NK-92 treated with Interleukin-12 subunit alpha and Interleukin-12 subunit beta, amount 100 ng/mL, for 24 hours (cell line): ENCODE measurements at regions not wholly inside any gene's neighbourhood (a gene's known extent, or its start where the extent isn't known, plus 50 kb on each side); places are given as distances from the start of the nearest gene placed in this dataset.

Source experiments
- DNase-seq: peaks from one replicate; lab custom pipeline; 2025; lab: John Stamatoyannopoulos, UW

DNA sequence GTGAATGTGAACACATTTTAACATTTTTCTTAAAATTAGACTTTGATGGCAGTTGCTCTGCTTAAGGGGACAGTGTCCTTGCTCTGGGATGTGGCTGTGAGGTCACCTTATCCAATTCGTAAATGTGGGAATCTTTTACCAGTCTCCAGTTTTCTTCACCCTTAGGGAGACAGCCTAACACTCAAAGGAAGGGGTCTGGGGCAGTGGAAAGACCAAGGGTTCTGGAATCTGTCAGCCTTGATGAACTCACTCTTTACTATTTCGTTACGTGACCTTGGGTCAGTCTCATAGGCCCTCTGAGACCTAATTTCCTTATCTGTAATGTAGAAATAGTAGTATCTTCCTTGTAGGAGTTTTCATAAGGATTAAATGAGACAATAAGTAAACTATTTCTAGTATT lies 245.6 kb upstream of the ATP2B1 start:
- DNase-seq, result no peak

DNA sequence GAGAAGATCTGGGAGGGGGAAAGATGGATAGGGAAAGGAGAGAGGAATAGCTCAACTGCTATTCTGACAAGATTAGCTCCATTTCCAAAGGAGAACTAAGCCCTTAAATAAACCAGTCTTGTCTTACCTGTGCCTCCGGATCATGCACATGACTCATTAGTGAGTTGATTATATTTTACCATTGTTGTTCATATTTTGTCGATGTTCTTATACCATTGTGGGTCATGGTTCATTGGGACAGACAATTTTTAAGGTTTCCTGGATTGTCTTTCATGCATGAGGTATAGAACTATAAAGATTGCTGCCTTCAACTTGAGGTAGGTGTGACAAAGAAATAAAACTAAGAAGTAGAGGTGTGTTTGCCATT lies 243.0 kb upstream of the ATP2B1 start:
- no peak for DNase-seq

DNA sequence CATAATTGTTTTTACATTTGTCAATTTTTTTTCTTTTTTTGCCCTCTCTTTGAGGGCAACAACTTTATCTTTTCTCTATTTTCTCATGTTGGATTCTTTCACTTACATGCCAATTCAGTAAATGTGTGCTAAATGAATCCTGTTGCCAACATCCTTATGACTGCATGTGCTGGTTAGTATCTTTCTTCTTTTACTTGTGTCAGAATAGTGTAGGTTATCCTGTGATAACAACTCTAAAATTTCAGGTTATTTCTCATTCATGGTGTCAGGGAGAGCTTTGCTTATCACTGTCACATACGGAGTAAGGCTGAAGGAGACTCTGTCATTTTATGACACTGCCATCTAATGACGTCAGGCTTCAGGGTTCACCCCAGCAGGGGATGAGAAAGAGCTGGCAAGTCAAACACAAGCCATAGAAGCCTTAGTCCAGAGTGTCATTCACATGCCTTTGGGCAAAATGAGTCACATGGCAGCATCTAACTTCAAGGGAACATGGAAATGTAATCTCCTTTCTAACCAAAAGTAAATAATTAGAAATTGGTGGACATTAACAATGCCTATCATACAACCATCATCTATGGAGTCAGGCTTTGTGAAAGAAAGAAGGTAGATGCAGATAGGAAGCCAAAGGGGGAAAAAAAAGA lies 242.5 kb upstream of the ATP2B1 start:
- no peak for DNase-seq

DNA sequence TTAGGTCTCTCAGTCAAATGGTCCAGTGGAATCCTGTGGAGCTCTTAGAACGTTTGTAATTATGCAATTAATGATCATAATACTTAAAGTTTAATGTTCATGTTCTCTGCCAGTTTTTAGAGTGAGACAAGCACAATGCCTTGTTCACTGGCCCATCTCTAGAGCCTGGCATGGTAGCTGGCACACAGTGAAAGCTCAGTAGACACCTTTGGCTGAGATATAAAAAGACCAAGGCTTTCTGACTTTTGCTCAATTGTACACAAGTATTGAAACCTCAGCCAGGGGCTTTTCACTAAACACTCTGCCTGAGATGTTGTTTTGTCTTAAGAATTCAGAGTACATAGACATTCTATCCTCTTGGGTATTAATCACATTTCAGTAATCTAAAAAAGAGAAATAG lies 241.8 kb upstream of the ATP2B1 start:
- no peak for DNase-seq

DNA sequence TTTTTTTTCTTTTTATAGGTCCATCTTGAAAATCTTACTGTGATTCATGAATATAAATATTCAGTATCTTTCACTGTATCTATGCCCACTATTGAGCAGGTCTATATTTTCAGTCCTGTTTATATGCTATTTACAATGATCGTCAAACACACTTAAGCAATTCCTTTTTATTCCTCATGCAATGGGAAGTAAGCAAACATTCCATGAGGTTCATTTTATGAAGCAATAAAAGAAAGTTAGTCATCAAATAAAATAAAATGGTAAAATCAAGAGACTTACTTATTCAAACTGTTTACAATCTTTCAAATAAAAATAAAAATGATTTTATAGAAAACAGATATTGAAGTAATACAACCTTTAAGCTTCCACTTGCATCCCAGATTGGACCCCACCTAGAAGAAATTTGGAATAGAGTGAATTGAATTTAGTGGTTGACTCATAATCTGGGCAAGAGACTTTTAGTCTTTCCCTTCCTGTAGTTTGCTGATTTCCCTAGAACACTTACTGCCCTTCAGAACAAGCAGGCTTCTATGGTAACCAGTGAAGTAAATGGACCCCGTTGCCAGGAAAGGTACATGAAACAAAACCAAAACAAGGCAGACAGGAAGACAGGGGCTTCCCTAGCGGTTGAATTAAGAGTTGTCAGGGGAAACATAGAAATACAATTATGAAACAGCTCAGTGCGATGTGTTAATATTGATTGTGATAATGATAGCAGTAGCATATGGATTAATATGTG lies 241.0 kb upstream of the ATP2B1 start:
- peak; percentile 2 for DNase-seq

DNA sequence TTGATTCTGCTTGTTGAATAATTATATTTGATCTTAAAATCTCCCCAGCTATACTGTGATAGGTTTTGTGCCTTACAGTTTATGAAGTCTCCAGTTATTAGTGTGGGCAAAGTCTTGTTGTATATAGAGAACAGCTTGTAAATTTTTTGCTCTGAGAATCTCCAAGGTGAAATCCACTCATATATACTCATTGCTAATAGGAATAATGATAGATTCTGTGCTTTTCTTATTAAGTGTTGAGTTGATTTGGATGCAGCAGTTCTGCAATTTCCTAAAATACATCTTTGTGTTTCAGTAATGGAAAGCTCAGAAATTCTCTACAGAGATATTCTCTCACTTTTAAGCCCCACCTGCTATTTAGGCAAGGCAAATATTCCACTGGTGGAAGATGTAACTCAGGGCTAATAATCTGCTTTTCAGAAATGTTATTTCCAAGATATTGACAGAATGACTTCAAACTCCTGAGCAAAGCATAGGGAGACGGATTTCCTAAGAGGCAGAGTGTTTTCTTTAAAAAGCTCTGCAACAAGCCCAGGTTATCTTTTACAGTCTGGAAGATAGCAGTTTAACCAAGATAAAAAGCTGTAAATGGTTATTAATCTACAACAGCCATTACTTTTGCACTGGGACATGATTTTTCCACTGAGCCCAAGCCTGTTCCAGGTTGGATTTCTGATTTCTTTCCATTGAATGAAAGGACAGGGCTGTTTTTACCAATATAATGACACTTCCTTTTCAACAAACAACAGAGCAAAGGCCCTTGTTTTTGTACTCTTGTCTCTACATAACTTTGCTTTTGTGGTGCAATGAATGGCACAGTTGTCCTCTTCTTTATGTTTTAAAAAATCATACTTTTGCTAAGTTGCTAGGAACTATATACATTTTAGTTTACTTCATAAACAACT lies 239.9 kb upstream of the ATP2B1 start:
- DNase-seq, result no peak

DNA sequence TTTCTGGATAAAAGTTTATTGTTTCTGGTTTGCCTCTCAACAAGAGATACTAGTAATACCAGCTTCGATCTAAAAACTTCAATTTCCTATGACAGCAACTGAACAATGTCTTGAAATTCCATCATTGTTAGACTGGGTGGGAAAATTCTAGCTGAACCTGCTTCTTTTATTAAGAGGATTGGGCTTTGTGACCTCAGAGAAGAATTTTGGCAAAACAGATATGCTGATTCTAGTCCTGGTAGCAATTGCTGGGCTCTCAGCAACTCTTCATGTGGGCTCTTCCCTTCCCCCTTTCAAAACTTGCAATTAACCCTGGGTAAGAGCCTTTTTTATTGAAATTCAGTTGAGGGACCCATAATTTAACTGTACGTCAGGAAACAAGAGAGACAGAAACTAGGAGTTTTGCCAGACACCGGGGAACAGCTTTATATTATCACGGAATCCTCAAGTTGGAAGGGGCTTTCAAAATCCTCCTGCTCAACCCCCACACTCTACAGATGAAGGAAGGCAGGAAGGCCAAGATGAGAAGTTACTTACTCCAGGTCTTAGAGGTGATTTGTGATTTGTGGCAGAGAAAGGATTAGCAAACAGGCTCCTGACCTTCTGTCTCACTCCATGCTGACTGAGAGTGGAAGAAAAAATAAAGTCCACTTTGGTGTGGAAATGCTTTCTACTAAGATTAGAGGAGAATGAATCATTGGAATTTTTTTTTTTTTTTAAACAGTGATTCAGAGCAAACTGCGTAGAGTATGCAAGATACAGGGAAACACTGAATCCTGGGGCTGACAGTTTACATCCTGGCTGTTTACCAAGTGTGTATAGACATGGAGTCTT lies 239.0 kb upstream of the ATP2B1 start:
- DNase-seq, result no peak

DNA sequence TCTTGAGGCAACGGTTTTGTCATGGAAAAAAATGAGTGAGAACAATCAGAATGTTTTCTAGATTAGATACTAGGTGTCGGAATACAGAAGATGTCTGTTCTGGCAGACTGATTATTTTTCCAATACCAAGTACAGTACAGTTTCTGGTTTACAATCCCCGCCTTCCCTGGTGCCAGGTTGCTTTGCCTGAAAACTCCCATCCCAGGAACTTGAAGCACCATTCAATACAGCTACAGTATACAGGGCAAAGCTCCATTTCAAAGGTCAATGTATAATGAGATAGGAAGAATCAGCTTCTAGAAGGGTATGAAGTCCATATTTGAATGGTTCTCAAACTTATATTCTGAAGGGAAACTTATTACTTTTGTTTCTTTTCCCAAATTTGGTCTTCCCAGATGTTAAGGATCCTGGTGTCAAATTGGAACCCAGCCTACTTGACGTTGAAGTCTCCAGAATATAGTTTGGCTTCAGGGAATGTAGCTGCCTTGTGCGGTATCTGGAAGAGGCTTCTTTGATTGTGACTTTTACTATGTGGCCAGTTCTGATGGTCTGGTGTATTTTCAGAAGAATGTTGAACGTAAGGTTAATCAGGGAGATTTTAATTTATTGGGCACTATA lies 238.0 kb upstream of the ATP2B1 start:
- no peak for DNase-seq

DNA sequence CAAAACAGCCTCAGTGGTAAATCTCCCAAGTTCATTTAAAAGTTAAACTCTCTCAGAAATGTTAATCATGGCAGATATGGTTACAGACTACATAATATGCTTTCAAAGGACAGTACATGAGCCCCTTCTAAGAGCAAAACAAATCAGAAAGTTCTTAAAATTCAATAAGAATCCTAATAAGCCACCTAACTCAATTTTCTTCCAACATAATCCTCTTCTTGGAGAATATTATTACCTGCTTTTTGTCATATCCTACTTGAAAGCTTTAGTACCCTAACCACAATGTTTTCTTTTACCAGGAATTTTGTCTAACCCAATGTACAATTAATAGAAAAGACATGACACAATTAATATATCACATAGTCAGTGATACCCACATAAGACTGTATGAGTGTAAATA lies 236.5 kb upstream of the ATP2B1 start:
- DNase-seq, result no peak

DNA sequence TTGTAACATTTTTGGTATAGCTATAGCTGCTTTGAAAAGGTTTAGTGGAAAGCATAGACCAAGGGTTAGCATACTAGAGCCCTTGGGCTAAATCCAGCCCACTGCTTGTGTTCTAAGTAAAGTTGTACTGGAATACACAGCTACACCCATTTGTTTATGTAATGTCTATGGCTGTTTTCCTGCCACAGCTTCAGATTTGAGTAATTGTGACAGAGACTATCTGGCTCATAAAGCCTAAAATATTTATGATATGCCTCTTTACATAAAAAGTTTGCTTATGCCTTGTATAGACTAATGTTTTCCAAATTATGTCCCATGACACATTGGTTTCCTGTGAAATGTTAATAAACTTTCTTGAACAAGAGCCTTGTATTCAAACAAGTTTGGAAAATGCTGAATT lies 234.8 kb upstream of the ATP2B1 start:
- no peak for DNase-seq

DNA sequence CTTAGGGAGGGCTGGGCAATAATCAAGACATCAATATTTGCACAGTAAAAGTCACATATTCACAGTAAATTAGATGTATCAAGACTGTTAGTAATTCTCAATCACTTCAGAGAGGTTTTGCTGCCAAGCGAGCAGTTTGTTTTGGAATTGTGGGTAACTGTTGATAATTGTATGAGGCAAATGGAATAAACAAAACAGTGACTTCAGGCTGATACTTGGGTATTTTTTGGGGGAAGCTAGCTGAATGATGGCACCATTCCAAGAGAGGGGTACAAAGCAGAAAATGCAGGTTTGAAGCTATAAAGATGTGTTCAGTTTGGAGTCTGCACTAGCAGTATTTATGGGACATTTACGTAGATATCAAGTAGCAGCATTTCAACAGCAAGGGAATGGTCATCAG lies 232.8 kb upstream of the ATP2B1 start:
- DNase-seq, result no peak

DNA sequence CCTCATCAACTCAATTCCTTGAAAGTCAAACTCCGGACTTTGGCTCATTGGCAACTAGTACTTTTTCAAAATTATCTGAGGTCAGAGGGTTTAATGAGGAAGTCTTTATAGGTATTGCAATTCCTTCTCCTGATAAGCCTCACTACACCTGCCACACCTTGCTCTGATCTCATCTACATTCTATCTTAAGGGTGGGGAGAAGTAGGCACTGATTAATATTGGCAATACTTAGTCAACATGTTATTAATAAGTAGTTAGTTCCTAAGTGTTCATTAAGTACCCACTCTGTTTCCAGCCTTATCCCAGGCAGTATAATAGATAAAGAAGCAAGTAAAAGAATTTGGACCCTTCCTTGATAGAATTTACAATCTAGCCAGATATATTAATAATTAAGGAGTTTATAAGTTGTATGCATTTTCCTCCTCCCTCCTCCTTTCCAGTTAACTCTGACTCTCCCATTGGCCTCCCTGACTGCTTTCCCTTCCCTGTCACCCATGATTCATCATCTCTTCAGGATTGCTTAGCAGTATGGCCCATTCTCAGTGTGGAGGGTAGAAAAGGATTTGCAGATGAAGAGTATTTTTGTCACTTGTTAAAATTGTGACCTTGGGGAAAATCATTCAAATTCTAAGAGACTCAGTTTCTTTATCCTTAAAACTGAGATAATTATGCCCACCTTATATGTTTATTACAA lies 231.0 kb upstream of the ATP2B1 start:
- DNase-seq, result no peak

DNA sequence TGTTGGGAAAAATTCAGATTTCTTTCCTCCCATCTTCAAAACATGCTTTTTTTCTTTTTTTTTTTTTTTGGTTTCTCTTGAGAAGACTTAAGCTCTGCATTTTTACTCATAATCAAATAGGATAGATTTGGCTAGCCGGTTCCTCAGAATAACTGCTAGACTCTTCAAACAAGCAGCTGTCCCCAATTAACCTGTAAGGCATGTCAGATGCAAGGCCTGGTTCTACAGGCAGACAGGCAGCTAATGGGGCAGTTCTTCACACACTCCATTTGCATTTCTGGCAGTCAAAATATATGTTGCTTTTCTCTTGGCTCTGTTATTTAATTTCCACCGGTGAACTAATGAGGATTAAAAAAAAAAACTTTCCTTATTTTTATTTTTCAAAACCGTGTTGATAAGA lies 228.0 kb upstream of the ATP2B1 start:
- DNase-seq, result no peak

DNA sequence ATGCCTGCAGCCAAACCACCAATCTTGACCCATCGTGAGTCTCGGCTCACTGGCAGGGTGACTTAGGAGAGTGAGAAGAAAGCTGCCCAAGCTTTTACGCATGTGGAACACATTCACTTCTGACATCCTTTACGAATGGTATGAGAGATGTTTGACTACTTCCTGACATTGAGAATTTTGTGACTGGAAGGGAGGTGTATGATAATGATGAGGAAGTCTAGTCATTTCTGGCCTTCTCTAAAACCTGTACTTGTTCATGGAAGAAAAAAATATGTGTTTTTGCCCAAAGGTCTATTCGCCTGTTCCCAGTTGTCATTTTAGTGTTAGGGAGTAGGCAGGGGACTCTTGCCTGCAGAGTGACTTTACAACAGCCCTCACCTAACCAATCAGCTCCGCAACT lies 227.2 kb upstream of the ATP2B1 start:
- no peak for DNase-seq

DNA sequence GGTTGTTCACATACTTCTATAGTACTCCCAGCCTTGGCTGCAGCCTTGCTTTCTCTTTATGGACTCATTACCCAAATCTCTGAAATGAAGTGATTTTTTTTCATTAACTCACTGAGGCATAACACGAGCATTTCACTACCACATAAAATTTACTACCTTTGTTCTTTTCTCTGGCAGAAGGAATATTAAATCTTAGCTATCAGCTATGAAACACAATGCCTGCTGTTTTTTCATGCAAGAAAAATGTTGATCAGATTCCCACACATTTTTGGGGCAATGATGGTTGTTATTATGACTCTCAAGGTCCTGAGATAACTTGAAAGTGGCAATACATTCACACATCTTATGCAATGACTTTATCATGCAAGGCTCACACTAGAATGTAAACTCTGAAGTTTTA lies 225.3 kb upstream of the ATP2B1 start:
- no peak for DNase-seq

DNA sequence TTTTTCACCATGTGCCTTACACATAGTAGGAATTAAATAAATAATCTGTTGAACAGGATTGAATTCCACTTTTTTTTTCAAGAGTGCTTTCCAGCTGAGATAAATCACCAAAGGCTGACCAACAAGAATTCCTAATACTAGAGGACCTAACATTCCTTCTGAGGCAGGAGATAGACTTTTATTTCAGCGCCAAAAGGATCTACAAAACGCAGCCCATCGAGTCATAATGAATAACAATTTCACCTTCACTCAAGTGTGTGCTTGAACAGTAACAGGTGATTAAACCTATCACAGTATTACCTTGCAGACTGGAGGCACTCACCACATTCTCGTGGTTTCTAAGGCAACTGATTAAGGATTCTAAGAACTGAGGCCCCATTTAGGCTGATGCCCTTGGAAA lies 224.3 kb upstream of the ATP2B1 start:
- DNase-seq, result no peak

DNA sequence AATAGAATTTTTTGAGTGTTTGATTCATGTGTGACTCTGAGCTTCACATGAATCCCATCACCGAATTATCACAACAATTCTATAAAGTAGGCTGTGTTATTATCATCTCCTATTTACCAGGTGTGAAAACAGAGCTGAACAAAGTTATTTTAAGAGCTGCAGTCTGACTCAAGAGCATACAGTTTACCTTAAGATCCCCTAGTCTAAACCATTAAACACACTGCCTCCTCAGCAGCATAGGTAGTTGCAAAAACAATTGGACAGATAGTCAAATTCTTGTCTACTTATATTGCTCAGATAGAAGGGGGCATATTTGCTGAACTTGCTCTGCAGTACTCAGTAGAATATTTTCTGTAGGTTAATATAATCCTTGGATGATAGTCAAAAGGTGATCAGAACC lies 219.8 kb upstream of the ATP2B1 start:
- DNase-seq, result no peak

DNA sequence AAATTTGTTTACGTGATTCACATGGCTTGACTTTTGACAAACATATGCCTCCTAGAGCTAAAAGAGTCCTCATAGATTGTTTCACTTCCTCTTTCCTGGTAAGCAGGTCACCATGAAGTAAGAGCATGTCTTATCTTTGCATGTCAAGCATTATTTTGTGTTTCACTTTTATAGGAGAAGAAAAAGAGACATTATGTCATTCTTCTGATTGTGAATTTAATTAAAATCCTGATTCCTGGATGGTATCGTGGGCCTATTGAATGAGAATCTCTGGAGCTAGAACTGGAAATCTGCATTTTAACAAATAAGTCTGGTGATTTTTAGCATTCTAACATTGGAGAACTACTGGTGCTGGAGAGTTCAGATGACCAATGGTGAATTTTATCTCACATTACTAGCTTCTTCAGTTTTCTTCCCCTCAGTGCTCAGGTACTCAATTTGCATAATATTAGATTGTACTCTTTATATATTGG lies 218.6 kb upstream of the ATP2B1 start:
- no peak for DNase-seq

DNA sequence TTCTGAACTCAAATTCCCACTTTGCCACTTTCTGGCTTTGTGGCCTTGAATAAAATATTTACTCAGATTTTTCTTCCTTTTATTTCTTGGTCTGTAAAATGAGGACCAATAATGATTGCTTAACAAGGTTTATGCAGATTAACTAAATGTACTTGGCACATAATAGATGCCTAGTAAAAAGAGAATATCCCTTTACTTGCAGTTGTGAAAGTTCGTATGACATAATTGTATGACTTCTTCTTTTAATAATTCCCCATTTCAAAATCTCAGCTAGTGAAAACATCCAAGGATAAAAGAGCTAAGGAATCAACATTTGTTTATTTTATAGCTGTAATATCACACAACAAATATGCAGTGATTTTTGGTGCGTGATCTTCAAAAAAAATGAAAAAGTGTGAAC lies 215.6 kb upstream of the ATP2B1 start:
- DNase-seq, result no peak

DNA sequence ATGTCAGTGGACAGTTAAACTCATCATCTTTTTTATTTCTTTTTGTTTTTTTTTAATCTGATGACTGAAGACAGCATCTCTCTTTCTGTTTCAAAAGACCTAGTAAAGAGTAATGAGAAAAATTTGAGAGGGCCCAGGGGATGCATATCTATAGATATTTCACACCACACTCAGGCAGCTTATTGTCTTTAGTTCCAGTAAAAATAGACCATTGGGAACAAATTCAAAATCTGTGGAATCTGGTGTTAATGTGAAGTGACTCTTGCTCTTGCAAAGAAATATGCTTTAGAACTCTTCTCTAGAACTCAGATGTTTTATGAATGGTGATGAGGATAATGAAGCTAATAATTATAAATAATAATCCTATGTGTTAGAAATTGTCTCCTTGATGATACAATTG lies 214.5 kb upstream of the ATP2B1 start:
- no peak for DNase-seq

DNA sequence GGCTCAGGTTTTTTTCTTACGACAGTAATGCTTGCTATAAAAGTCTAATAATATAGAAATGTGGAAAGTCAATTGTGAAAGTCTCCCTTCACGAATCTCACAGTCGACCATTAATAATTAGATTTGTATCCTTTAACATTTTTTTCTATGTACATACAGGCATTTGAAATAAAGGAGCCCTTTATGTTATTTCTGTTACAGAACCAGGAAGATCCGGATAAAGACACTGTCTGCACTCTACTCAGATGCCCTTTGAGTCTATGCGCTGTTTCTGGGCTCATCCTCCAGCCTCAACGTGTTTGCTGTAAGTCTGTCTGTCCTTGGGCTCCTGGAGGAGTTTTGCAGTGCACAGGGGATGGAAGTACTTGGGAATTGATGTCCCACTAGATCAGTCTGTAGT lies 212.2 kb upstream of the ATP2B1 start:
- DNase-seq, result no peak
